Amygdala (tissue), 56 donors: ENCODE measurements at regions not wholly inside any gene's neighbourhood (a gene's known extent, or its start where the extent isn't known, plus 50 kb on each side); places are given as distances from the start of the nearest gene placed in this dataset.
"Not testable (repeated sequence)": the region's sequence is repeated elsewhere in the genome, so short reads cannot be mapped to it uniquely, and the experiment has no call there.

Experiments used
- DNase-seq, 56 donors: peaks; one replicate each; lab custom pipeline; 2025; lab: John Stamatoyannopoulos, UW

DNA sequence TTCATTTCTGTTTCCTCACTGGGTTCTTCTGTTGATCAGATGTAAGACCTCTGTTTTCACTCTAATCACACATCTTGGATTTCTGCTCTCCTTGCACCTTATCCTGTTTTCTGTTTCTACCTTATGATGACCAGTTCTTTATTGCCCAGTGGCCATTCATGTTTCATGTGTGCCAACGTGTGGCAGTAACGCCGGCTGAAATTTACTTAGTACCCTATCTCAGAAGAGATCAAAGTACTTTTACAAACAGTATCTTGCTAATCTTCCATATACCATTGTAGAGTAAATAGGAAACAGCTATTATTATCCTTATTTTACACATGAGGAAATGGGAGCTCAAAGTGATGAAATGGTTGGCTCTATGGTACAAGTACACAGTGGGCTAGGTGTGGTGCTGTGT, 74.0 kb downstream of the GATA3 start:
- no peak for DNase-seq

DNA sequence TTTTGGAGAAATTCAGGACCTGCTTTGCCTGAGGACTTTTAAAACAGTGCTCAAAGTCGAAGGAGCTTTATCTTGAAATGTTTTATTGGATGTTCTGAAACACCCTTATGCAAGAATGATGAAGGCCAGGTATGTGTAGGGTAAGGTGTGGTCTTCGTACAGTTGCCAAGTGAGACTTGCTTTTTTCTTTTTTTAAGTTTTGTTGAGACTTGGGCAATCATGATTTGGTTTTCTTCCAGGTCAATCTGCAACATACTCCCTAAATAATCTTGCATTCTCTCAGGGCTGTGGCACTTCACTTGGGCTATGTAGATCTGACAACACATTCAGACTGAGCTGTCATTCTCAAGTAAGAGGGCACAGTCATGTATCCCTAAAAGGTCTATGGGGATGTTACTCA, 75.0 kb downstream of the GATA3 start:
- no peak for DNase-seq

DNA sequence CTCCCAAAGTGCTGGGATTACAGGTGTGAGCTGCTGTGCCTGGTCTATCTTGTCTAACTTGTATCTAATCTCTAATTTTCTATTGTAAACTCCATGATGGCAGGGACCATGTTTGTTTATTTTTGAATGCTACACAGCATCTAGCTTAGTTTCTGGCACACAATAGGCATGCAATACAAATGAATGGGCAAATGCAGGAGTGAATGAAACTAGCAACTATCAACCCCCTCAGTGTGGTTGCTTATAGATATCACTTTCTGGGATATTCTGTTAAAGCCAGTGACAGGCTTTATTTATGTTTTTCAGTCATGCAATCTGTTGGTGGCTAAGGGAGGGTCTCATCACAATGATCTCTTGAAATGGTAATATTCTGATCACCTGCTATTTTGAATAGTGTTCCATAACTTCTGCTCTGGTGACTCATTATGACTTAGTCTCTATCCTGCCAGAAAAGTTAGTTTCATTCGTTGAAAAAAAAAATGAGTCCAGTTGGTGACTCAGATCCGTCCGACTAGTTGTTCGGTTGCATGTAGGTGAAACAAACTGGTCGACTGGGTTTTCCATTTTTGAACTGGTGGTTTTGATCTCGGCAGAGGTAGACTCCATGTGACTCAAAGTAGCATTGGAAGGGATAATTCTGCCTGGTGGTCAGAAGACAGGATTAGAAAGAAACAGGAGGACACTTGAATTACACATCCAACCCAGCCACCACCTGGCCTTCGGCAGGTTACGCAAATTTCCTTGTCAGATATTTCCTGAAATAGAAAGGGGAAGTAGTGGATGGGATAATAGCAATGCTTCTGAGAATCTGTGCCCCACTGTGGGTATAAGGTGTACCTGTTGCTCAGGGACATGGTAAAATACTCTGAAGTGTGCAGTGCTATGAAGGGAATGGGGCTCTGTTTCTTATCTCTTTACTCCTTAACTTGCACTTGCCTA, 76.8 kb downstream of the GATA3 start:
- no peak for DNase-seq

DNA sequence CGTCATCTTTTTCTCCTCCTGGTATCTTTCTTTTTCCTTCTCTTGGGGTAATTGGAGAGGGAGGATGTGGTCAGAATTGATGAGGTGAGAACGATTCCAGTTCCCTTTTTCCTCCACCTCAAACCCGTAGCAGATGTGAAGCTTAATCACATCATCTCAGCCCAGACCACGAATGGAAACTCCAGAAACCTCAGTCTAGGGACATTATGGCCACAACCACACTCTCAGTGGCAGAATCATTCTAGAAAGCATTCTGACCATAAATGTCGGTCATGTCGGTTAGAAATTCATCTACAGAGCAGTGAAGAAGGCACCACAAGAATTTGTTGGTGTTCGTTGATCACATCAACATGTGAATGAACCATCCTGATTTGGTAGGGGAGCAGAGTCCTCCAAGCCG, 78.7 kb downstream of the GATA3 start:
- DNase-seq: no peak

DNA sequence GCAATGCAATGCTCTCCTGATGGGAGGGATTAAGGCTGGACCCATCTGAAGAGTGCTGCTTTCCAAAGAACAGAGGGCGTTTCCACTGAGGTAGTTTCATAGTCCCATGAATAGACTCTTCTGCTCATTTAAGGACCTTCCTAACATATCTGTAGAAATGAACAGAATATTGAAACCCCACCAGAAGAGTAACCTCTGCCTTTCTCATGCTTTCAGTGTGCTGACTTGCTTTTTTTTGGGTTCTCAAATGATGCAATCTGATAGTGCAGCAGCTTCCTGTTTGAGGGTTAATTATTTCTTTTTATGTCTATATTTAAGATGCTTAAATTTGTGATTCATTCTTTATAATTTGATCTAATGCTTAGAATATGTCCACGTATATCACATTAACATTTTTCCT, 82.2 kb downstream of the GATA3 start:
- DNase-seq: no peak

DNA sequence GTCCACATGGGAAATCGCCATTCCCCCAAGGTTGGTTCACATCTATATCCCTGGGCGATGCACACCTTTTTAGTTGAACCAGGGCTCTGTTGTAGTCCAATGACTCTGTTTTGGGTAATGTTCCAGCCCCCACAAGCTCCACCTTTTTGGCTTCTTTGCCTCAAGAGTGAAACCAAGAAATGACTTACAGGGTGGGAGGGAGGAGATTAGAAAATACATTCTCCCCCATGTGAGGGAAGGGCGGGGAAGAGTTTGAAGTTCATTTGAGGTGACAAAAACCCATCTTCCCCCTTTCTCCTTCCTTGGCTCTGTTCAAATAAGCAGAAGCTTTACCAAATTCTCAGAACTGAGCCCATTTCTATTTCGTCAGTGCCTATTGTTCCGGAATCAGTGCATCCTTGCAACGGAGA, 82.8 kb downstream of the GATA3 start:
- no peak for DNase-seq

DNA sequence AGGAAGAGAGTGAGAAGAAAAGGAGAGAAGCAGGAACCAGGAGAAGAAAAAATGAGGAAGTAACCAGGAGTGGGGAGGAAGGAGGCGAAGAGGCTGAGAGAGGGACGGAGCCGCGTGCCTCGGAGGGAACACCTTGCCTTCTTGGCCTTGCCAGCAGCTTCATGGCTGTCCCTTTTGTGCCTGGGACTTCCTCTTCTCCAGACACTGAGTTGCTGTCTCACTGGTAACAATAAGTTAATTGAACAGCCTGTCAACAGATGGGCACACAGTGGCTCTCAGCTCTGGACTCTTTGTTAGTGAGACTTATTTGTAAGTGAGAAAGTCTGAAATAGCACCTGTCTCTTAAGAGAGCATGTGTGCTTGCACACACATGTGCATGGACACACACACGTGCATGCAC, 83.2 kb downstream of the GATA3 start:
- DNase-seq: no peak

DNA sequence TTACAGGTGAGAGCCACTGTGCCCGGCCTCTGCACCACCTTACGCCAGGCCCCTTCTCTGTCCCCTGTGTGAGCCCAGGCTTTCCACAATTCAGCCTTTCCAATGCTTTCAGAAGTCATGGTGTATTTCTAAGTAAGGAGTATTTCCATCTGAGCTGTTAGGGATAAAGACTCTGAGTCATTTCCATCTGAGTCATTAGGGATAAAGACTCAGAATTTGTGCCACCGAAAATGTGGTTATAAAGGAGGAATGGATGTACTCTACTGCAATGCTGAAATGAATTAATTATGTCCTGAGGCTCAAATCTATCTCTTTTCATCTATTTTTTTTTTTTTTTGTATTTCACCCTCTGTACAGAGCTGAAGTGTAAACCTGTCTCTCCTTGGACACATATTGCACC, 84.0 kb downstream of the GATA3 start:
- DNase-seq: no peak

DNA sequence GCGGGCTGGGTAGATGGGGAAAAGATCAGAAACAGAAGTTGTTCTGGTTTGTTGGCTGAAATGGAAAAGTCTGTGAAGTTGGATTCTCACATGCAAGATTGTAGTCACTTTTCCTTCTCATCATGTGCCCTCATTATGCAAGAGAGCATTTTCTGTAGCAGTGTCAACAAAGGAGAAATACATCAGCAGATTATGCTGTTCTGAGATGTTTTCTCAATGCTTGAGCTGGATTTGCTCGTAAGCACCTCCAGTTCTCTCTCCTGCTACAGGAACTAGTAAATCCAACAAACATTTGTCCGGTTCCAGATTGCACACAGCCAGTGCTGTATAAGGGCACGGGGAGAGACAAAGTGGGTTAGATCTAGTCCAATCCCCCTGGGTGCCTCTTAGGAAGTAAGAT, 90.0 kb downstream of the GATA3 start:
- no peak for DNase-seq

DNA sequence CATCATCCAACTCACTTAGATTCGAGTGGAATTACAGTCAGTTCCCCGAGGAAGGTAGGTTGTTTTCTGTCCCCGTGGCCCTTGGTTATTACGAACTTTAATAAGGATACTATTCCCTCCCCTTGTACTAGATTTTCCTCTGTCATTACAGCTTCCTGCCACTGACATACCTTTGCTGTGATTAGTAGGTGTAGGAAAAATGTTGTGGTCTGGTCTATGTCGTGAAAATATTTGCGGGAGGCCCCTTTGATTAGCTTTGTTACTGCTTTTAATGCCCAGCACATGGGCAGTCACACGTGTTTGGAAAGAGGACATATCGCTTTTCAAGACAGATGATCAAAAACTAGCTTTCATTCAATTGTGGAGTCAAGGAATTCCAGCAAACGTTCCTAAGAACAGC, 92.2 kb downstream of the GATA3 start:
- no peak for DNase-seq

DNA sequence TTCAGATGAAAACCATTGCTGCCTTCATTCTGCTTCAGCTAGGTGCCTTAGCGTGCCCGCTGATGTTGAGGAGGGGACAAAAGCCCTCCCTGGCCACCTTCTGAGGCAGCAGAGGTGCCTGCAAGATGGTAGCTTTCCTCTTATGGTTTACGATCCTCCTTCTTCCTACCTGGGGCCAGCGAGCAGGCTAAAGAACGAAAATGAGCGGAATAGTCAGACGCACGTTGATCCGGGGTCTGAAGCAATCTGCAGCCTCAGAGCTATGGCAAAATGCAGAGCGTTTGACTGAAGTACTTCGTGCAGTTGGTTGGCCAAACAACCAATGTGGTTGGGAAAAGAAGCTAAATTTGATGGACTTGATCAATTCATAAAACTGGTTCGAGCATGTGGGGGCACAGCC, 95.5 kb downstream of the GATA3 start:
- no peak for DNase-seq

DNA sequence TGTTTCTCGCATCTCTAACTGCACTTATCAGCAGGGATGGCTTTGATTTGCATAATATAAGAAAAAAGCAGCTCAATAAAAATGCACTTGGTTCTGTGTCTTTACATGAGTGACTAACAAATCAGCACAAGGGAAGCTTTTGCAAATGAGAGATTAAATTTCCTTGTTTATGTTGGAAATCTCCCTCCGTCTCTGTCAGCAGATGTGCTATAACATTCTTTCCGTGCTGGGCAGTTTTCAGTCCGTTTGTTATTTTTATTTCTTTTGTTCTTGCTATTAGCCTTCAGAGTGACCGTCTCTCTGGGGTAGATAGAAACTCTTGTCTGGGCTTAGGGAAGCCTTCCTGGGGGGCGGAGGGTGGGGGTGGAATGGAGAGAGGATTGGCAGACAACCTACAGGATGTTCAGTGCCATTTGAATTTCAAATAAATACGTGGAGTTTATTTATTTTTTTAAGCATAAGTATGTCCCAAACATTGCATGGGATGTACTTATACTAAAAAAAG, 96.0 kb downstream of the GATA3 start:
- no peak for DNase-seq

DNA sequence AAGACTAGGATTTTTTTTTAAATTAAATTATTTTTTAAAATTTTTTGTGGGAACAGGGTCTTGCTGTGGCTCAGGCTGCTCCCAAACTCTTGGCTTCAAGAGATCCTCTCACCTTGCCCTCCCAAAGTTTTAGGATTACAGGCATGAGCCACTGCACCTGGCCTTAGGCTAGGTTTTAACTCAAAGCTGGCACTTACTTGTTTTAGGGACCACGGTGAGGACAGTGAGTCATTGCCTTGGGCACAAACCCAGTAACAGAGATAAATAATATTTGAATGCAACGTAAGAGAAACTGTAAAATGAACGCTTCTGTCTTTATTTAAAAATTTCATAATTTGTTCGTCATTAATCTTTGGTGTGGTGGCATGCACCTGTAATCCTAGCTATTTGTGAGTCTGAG, 96.6 kb downstream of the GATA3 start:
- no peak for DNase-seq

DNA sequence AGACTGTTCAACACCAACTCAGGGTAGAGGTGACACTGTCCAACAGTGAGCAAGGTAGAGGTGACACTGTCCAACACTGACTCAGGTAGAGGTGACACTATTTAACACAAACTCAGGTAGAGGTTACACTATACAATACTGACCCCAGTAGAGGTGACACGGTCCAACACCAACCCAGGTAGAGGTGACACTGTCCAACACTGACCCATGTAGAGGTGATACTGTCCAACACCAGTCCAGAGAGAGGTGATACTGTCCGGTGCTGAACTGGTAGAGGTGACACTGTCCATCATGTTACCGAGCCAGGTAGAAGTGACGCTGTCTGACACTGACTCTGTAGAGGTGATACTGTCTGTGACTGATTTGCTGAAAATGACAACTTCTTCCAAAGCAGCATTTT, 102.4 kb downstream of the GATA3 start:
- DNase-seq: no peak

DNA sequence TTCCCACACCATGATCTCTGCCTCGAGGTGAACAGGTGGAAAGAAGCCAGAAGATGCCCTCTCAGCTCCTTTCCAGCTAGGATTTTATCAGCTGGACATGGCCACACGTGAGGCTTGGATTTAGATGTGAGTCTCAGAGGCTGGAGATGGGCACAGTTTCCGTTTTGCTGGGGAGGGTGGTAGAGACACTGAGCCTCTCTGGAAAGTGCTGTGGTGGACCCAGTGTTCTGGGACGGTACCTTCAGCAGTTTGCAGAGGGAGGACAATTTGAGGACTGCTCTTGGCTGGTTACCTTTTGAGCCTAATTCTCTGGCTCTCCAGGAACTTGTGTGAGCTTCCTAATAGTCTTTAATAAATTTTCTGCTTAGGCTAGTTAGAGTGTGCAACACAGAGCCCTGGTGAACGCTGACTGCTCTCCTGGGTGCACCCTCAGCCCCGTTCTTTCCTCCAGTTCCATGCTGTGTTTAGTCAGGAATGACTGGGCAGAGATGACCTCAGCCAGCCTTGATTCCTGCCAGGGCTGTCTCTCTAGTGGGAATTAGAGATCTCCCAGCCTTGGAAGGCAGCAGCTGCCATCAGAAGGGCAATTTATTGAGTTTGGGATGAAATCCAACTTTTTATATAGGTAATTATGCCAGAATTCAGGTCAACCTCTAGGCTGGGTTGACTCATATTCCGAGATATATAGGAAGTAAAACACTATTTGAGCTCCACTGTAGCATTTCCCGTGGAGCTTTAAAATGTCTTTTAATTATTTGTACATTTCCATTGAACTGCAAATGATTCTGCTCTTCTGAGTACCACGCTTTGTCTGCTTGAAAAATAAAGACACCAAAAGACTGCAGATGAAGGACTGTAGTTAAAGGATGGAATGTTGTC, 103.9 kb downstream of the GATA3 start:
- DNase-seq: no peak

DNA sequence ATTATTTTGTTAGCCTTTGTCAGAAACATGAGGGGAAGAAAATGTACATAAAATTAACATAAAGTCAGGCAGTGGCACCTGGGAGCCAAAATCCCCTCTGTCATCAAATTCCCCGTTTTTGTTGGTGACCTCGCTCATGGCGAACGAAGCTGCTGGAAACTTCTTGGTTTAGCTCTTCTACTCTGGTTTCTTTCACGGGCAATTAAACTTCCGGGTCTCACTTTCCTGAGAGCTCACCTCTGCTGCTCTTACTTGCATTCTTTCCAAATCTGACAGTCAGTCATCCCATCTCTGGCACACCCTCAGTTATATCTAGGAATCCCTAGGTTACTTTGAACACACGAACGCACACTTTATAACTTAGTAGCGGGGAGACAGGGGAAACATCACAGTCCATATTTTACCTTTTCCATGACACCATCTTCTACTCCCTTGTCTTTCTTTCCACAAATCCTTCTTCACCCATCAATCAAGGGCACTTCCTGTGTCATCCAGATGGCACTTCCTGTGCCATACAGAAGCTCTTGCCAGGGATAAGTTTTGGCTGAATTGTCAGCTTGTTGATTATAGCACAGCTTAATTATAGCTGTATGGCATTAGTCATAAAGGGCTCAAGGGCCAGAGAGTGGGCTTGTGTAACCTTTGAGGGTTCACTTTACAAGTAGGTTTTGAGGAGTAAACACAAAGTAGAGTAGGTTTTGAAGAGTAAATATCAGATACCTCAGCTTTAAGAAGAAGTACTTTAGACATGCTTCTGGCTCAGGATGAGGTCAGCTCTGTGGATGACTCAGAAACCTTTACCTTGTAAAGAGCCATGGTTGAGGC, 105.1 kb downstream of the GATA3 start:
- no peak for DNase-seq

DNA sequence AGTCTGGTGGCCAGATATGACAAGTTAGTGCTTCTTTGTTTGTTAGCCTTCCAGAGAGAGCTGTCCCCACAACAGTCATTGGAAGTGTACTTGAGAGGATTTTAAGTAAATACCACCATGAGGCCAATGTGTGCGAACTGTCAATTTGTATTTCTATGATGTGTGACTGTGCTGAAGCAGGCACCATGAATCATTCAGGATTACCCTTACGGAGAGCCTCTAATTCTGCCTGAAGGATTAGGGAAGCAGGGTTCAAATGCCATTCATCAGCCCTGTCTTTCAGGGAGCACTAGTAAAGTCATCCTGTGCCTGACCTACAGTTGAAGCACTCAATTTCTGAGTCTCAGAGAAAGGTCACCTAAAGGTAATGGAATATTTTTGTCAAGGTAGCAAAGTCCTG, 109.3 kb downstream of the GATA3 start:
- DNase-seq: no peak

DNA sequence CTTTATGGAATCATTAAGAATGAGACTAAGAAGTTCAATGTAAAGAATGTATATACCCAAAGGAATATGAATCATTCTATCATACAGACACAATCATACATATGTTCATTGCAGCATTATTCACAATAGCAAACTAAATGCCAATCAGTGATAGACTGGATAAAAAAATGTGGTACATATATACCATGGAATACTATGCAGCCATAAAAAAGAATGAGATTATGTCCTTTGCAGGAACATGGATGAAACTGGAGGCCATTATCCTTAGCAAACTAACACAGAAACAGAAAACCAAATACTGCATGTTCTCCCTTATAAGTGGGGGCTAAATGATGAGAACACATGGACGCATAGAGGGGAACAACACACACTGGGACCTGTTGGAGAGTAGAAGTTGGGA, 110.2 kb downstream of the GATA3 start:
- DNase-seq: not testable (repeated sequence)

DNA sequence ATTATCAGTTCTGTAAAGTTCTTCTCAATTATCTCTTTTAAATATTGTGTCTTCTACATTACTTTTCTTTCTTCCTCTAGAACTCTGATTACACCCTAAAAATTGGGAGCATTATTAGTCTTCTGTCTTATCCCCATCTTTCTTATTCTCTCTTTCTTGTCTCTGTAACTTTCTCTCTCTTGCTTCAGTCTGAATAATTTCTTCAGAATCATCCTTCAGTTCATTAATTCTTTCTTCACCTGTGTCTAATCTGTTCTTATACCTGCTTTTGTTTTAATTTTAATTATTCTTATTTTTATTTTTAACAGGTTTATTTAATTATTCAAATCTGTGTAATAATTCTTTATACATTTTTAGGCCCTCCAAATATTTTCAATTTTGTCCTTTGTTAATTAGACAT, 114.3 kb downstream of the GATA3 start:
- no peak for DNase-seq

DNA sequence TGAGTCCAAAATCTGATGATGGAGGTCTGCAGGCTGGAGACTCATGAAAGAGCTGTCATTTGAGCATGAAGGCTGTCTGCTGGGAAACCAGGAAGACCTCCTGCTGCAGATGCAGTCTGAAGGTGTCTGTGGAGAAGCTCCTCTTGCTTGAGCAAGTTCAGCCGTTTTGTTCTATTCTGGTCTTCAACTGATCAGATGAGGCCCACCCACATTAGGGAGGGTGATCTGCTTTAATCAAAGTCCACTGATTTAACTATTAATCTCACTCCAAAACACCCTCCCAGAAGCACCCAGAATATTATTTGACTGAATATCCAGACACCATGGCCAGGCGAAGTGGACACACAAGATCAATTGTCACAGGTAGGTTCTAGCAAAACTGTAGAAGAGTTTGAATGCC, 116.5 kb downstream of the GATA3 start:
- DNase-seq: no peak

DNA sequence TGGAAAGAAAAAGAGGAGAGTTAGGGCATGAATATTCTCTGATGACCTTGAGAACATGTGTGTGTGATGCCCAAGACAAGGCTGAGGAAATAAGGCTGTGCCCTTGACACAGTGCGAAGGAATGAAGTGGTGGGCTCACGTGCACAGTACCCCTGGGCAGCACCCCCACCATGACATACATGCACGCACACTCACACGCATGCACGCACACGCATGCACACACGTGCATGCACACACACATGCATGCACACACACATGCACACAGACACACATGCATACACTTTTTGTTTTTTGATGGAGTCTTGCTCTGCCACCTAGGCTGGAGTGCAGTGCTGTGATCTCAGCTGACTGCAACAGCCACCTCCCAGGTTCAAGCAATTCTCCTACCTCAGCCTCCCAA, 118.1 kb downstream of the GATA3 start:
- no peak for DNase-seq
